SK-N-SH (cell line): ENCODE measurements at regions not wholly inside any gene's neighbourhood (a gene's known extent, or its start where the extent isn't known, plus 50 kb on each side); places are given as distances from the start of the nearest gene placed in this dataset.

Experiments used
- CTCF ChIA-PET: fragments of 300-600, 350-600 bp; formaldehyde crosslinking; extraction: SDS; loops from one replicate; lab custom pipeline; 2021; lab: Yijun Ruan, JAX
- POLR2A ChIA-PET: fragments of 350-600 bp; sonication (Branson Sonifier 250); formaldehyde crosslinking; extraction: SDS; loops from one replicate; lab custom pipeline; 2020; ENCODE audit warnings: antibody characterized with exemption, inconsistent platforms; lab: Yijun Ruan, JAX
- DNase-seq: peaks from one replicate; pipeline ENCODE4 v3.0.0; 2012
- H2AFZ ChIP-seq: fragments of 200-600 bp; sonication (generic); 2 replicates; pipeline ENCODE4 v1.8.1; 2016; ENCODE audit warnings: antibody characterized with exemption, mild to moderate bottlenecking, low read depth
- H3F3A ChIP-seq: fragments of 200-600 bp; sonication (generic); replicated peaks from 2 replicates; pipeline ENCODE3; 2016; ENCODE audit warnings: antibody characterized with exemption, mild to moderate bottlenecking; ENCODE audit not compliant: insufficient read depth
- H3K27ac ChIP-seq, 2 experiments: fragments of 200-500 bp in 1 of 2; fragments of 200-600 bp in 1 of 2; sonication (Bioruptor generic) in 1 of 2; sonication (generic), shearing (Covaris generic) in 1 of 2; 2 replicates each; pipeline versions ENCODE4 v1.5.1 to v1.6.1; 2014 to 2016; ENCODE audit warnings: low read depth in 2 of 2, inconsistent platforms in 1 of 2, low read length in 1 of 2, mild to moderate bottlenecking in 1 of 2, mixed read lengths in 1 of 2
- H3K27me3 ChIP-seq: fragments of 200-600 bp; sonication (generic), shearing (Covaris generic); 2 replicates; pipeline ENCODE4 v1.6.1; 2016; ENCODE audit warnings: mixed run types; ENCODE audit not compliant: insufficient read depth
- H3K36me3 ChIP-seq, 2 experiments: fragments of 200-500 bp in 1 of 2; fragments of 200-600 bp in 1 of 2; sonication (Bioruptor generic) in 1 of 2; sonication (generic) in 1 of 2; replicated peaks in 1 of 2; 2 replicates each; pipeline versions ENCODE3 to v1.5.1; 2014 to 2016; ENCODE audit warnings: low read length in 1 of 2, mild to moderate bottlenecking in 1 of 2; ENCODE audit not compliant: insufficient read depth in 2 of 2, control insufficient read depth in 1 of 2
- H3K4me1 ChIP-seq, 2 experiments: fragments of 200-500 bp in 1 of 2; fragments of 200-600 bp in 1 of 2; sonication (Bioruptor generic) in 1 of 2; sonication (generic), shearing (Covaris generic) in 1 of 2; 2 replicates each; pipeline versions ENCODE4 v1.5.1 to v1.6.1; 2014 to 2016; ENCODE audit warnings: low read depth in 1 of 2, low read length in 1 of 2, mixed run types in 1 of 2; ENCODE audit not compliant: insufficient read depth in 2 of 2, control insufficient read depth in 1 of 2
- H3K4me2 ChIP-seq: fragments of 200-600 bp; sonication (generic), shearing (Covaris generic); 2 replicates; pipeline ENCODE4 v1.6.1; 2017; ENCODE audit warnings: mixed run types
- H3K4me3 ChIP-seq, 2 experiments: fragments of 200-500 bp in 1 of 2; fragments of 200-600 bp in 1 of 2; sonication (Bioruptor generic) in 1 of 2; sonication (generic), shearing (Covaris generic) in 1 of 2; 2 replicates each; pipeline versions ENCODE4 v1.5.1 to v1.8.1; 2014 to 2016; ENCODE audit warnings: low read depth in 2 of 2, inconsistent platforms in 1 of 2, low read length in 1 of 2, mild to moderate bottlenecking in 1 of 2, mixed read lengths in 1 of 2, moderate library complexity in 1 of 2
- H3K79me2 ChIP-seq: fragments of 200-600 bp; sonication (generic); 2 replicates; pipeline ENCODE4 v1.8.1; 2017; ENCODE audit warnings: mild to moderate bottlenecking; ENCODE audit not compliant: insufficient read depth
- H3K9ac ChIP-seq: fragments of 200-600 bp; sonication (generic); 2 replicates; pipeline ENCODE4 v1.6.1; 2017; ENCODE audit warnings: mixed run types
- H3K9me2 ChIP-seq: fragments of 200-600 bp; sonication (generic); 2 replicates; pipeline ENCODE4 v1.6.1; 2017; ENCODE audit warnings: mixed run types
- H3K9me3 ChIP-seq: fragments of 200-600 bp; sonication (generic); 2 replicates; pipeline ENCODE4 v1.6.1; 2017; ENCODE audit warnings: mixed run types, mild to moderate bottlenecking, moderate library complexity
- H4K20me1 ChIP-seq: fragments of 200-600 bp; sonication (generic); 2 replicates; pipeline ENCODE4 v1.6.1; 2017; ENCODE audit warnings: mild to moderate bottlenecking, mixed run types; ENCODE audit not compliant: insufficient read depth
- CHD2 ChIP-seq: fragments of 150-350 bp; IDR thresholded peaks from 2 replicates; pipeline ENCODE4 v1.6.1; 2018; ENCODE audit warnings: low read length; ENCODE audit not compliant: partially characterized antibody
- EP300 ChIP-seq, 2 experiments: IDR thresholded peaks; 2 replicates each; pipeline versions ENCODE4 v1.4.0 to v1.6.1; 2012; ENCODE audit warnings: borderline replicate concordance in 1 of 2, low read depth in 1 of 2, low read length in 1 of 2
- EZH2phosphoT487 ChIP-seq: fragments of 200-600 bp; sonication (generic); IDR thresholded peaks from 2 replicates; pipeline ENCODE4 v1.6.1; 2017; ENCODE audit warnings: low read depth, mixed run types, mild to moderate bottlenecking, antibody characterized with exemption, moderate library complexity, borderline replicate concordance
- FOSL2 ChIP-seq: IDR thresholded peaks from 2 replicates; pipeline ENCODE4 v1.4.0; 2012; ENCODE audit warnings: low read depth, mild to moderate bottlenecking, moderate library complexity, borderline replicate concordance
- GATA2 ChIP-seq: sonication (generic); formaldehyde crosslinking; IDR thresholded peaks from 2 replicates; pipeline ENCODE4 v1.5.0; 2020; ENCODE audit warnings: mild to moderate bottlenecking, missing genetic modification reagents
- NRF1 ChIP-seq: IDR thresholded peaks from 2 replicates; pipeline ENCODE4 v1.6.1; 2012; ENCODE audit warnings: low read depth, mild to moderate bottlenecking, low read length
- PBX3 ChIP-seq: IDR thresholded peaks from 2 replicates; pipeline ENCODE4; 2012
- RFX5 ChIP-seq: IDR thresholded peaks from 2 replicates; pipeline ENCODE4 v1.6.1; 2012; ENCODE audit warnings: mild to moderate bottlenecking, improper control_type of control experiment, low read length
- RXRA ChIP-seq: IDR thresholded peaks from 2 replicates; pipeline ENCODE4 v1.4.0; 2012; ENCODE audit warnings: low read depth, mild to moderate bottlenecking, borderline replicate concordance
- SMC3 ChIP-seq: IDR thresholded peaks from 2 replicates; pipeline ENCODE4 v1.6.1; 2012; ENCODE audit warnings: low read depth, low read length, improper control_type of control experiment
- TAF1 ChIP-seq: IDR thresholded peaks from 2 replicates; pipeline ENCODE4 v1.6.1; 2012; ENCODE audit warnings: low read depth, mild to moderate bottlenecking, low read length, moderate library complexity, borderline replicate concordance
- USF1 ChIP-seq: IDR thresholded peaks from 2 replicates; pipeline ENCODE4 v1.4.0; 2012; ENCODE audit warnings: low read depth, borderline replicate concordance
- WGBS: methylation state at CpG from one replicate; pipeline ENCODE4 v1.1.6; 2017; ENCODE audit warnings: low lambda C conversion rate; 5-methylcytosine and 5-hydroxymethylcytosine counted together
- TF ChIP-seq, protein P1 (sequence below): IDR thresholded peaks from 2 replicates; pipeline ENCODE4 v1.4.0; 2012; ENCODE audit warnings: low read depth
- TF ChIP-seq, protein P2 (sequence below): fragments of 150-350 bp; IDR thresholded peaks from 2 replicates; pipeline ENCODE4 v1.6.1; 2016; ENCODE audit warnings: mild to moderate bottlenecking, low read depth, low read length

DNA sequence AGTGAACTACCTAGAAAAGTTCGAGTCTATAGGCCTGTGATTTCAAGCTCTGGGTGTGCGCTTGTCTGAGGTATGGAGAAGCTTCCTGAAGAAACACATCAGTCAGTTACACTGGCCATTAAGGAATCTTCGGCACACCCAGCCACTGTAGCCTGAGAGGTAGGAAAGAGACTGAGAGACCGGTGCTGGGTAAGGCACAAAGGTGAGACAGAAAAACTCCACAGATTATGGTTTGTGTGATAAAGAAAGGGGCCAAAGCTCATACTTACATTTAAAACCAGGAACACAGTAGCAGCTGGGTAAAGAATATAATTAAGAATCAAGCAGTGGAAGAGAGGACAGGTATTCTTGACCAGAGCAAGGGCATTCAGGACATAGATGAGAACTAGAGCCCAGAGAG is 74.8 kb upstream of the TTC29 start (continued):
- TF ChIP-seq FOSL2 (no peak), RFX5 (no peak)

DNA sequence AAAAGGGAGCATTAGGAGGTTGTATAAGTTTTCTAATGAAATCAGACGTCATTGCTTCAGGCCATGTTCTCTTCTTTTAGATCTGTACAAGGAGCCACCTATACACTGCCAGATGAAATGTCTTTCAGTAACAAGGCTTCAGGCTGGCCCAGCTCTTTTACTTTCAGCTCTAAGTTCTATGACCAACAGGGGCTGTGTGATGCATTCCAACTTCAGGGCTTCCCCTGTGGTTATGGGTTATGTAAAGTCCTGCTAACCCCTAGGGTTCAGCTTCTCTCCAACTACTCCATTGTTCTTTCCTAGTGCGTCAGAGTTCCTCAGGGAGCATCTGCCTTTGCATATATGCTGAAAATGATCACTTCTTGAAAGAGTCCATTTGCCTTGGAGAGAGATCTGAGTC is 79.4 kb upstream of the TTC29 start:
- H3K27me3 ChIP-seq, result no peaks in the 10 kb centered on the region
- H3K4me3 ChIP-seq, result no peak overlapping the region
- no peak overlapping the region for H3K27ac ChIP-seq
- H3K79me2 ChIP-seq, result no peaks in the 10 kb centered on the region
- H2AFZ ChIP-seq, result no peak overlapping the region
- no peaks in the 10 kb centered on the region for H3K36me3 ChIP-seq
- DNase-seq, result no peak
- CTCF ChIA-PET, result interaction anchor here (1.0 to 1.7 kb wide), 2 partner anchors 66 to 72 kb away, joined by 3 to 5 read pairs; no protein-coding TSS in a partner anchor
- TF ChIP-seq TAF1, result no peak
- TF ChIP-seq, protein P1, sequence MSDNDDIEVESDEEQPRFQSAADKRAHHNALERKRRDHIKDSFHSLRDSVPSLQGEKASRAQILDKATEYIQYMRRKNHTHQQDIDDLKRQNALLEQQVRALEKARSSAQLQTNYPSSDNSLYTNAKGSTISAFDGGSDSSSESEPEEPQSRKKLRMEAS, result no peak
- no peak for TF ChIP-seq CHD2
- no peaks in the 10 kb centered on the region for H3K4me1 ChIP-seq
- no peaks in the 10 kb centered on the region for H3F3A ChIP-seq
- no peak overlapping the region for H3K4me2 ChIP-seq
- no peaks in the 10 kb centered on the region for H4K20me1 ChIP-seq
- no peaks in the 10 kb centered on the region for H3K9me3 ChIP-seq
- no peaks in the 10 kb centered on the region for H3K9me2 ChIP-seq
- WGBS, result 47% methylated on average over 2 of the region's 2 CpGs
- POLR2A ChIA-PET, result no interaction called here
- H3K9ac ChIP-seq, result no peak overlapping the region

DNA sequence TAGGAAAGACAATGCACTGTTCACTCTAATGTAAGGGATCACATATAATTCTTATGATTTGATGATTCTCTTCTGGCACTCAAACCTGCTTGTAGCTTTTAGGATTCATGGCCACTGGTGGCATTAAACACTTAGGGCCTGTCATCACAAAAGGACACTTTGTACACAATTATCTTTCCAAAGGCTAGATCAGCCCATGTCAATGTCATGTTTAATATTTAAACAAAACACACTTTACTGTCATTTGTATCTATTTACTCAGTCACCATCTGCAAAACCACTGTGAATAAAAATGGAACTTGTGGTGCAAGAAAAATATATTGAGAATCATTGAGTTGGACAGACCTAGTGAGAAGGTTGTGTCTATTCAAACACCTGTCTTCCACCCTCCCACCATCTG is 83.6 kb upstream of the TTC29 start:
- no peak overlapping the region for H3K27ac ChIP-seq
- no peak overlapping the region for H3K4me3 ChIP-seq
- no peaks in the 10 kb centered on the region; a peak in 2 of 4 replicates for H3K4me1 ChIP-seq
- ChIA-PET CTCF (interaction anchor here (1.4 kb wide), 1 partner anchor 10 kb away, joined by 4 read pairs; no protein-coding TSS in a partner anchor), POLR2A (no interaction called here)
- H3K9me2 ChIP-seq, result no peaks in the 10 kb centered on the region
- H3K9me3 ChIP-seq, result no peaks in the 10 kb centered on the region
- no peak for DNase-seq
- H3K9ac ChIP-seq, result no peak overlapping the region
- H2AFZ ChIP-seq, result no peak overlapping the region
- no peaks in the 10 kb centered on the region for H4K20me1 ChIP-seq
- no peaks in the 10 kb centered on the region for H3K79me2 ChIP-seq
- H3K36me3 ChIP-seq, result no peaks in the 10 kb centered on the region
- no peaks in the 10 kb centered on the region for H3K27me3 ChIP-seq
- TF ChIP-seq EP300 (IDR thresholded peaks at IDR 0.05; ENCODE audit: borderline replicate concordance in 1 of 2, low read depth in 1 of 2, low read length in 1 of 2) (no peak), SMC3 (no peak), GATA2 (CRISPR knock-in tag) (no peak), USF1 (no peak), RXRA (no peak), PBX3 (no peak), EZH2phosphoT487 (no peak), NRF1 (no peak)
- TF ChIP-seq, protein P2, sequence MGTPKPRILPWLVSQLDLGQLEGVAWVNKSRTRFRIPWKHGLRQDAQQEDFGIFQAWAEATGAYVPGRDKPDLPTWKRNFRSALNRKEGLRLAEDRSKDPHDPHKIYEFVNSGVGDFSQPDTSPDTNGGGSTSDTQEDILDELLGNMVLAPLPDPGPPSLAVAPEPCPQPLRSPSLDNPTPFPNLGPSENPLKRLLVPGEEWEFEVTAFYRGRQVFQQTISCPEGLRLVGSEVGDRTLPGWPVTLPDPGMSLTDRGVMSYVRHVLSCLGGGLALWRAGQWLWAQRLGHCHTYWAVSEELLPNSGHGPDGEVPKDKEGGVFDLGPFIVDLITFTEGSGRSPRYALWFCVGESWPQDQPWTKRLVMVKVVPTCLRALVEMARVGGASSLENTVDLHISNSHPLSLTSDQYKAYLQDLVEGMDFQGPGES, result no peak
- H3F3A ChIP-seq, result no peaks in the 10 kb centered on the region
- H3K4me2 ChIP-seq, result no peak overlapping the region
